ENCODE measurements at regions not wholly inside any gene's neighbourhood (a gene's known extent, or its start where the extent isn't known, plus 50 kb on each side); places are given as distances from the start of the nearest gene placed in this dataset.

DNA sequence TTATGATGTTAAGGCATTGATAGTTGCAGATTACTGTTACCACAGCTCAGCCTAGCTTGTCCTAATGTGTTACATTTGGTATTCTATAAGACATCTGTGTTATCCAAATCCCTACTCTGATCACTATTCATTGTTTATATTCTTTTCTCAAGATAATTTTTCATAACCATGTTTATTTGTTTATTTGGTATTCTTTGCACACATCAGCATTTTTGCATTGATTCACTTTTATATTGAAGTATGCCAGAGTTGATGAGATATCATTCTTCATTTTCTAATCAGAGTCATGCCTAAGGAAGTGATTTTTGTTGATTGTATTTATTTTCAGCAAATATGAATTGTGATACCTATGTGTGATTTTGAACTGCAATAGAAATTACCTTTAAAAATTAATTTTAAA, 61.2 kb upstream of the PDHA2 start:
- H2BK5ac ChIP-seq (ENCODE audit: low read depth, low read length) = no peak overlapping the region
- H2AFZ ChIP-seq (ENCODE audit: low read length) = no peak overlapping the region
- no peak overlapping the region for H2BK120ac ChIP-seq (replicated peaks; ENCODE audit: low read depth, low read length)
- no peak for DNase-seq (ENCODE audit: low read depth in 1 of 2, low spot score in 2 of 2)
- no peak overlapping the region for H3K9ac ChIP-seq (replicated peaks in 1 of 4; ENCODE audit: extremely low read depth in 1 of 4, low read depth in 3 of 4, low read length in 3 of 4)
- CTCF ChIA-PET (ENCODE audit: partially characterized antibody) = no interaction called here
- H3K27ac ChIP-seq (ENCODE audit: low read depth, low read length) = no peak overlapping the region
- H4K91ac ChIP-seq (replicated peaks; ENCODE audit: insufficient read length, low read length) = no peak overlapping the region
- no peak overlapping the region for H2BK20ac ChIP-seq (ENCODE audit: low read length)
- POLR2A ChIA-PET (ENCODE audit: partially characterized antibody) = no interaction called here
- H3K4me3 ChIP-seq (ENCODE audit: extremely low read depth in 1 of 4, insufficient read depth in 2 of 4, low read depth in 3 of 4, low read length in 4 of 4) = no peak overlapping the region
- no peak overlapping the region for H3K18ac ChIP-seq (ENCODE audit: extremely low read depth, low read length)
- H4K8ac ChIP-seq (ENCODE audit: extremely low read depth, insufficient read depth, low read length) = no peak overlapping the region
- no peak overlapping the region for H3K14ac ChIP-seq (ENCODE audit: insufficient read length)
- no peak overlapping the region for H2BK15ac ChIP-seq (ENCODE audit: low read length)
- H3K23me2 ChIP-seq (ENCODE audit: low read depth, low read length) = no peaks in the 10 kb centered on the region
- H3K4me1 ChIP-seq (replicated peaks in 1 of 4; ENCODE audit: control insufficient read depth in 3 of 4, insufficient read depth in 4 of 4, low read length in 3 of 4) = no peaks in the 10 kb centered on the region
- FAIRE-seq = no peak
- H3K79me1 ChIP-seq (ENCODE audit: low read depth, low read length) = no peaks in the 10 kb centered on the region
- H4K5ac ChIP-seq (ENCODE audit: insufficient read length, low read depth, low read length) = no peak overlapping the region
- H3K4me2 ChIP-seq (ENCODE audit: insufficient read depth in 1 of 2, low read depth in 2 of 2, low read length in 2 of 2) = no peak overlapping the region
- peaks cover 0 to 2% (median 0%) of the 10 kb centered on the region in 4 experiments; a peak in 1 of 7 replicates for H3K27me3 ChIP-seq (replicated peaks in 1 of 4; ENCODE audit: control insufficient read depth in 3 of 4, extremely low read depth in 1 of 4, insufficient read depth in 3 of 4, low read length in 3 of 4)
- no peak overlapping the region for H3K23ac ChIP-seq (ENCODE audit: insufficient read length)
- H2AK5ac ChIP-seq (ENCODE audit: low read depth, low read length) = no peak overlapping the region
- no peaks in the 10 kb centered on the region for H4K20me1 ChIP-seq (replicated peaks in 1 of 2; ENCODE audit: control insufficient read depth in 1 of 2, insufficient read depth in 2 of 2, low read length in 2 of 2)
- no peaks in the 10 kb centered on the region for H3K79me2 ChIP-seq (ENCODE audit: control insufficient read depth in 1 of 2, insufficient read depth in 2 of 2, low read length in 2 of 2)
- no peaks in the 10 kb centered on the region for H3K9me3 ChIP-seq (ENCODE audit: insufficient read depth in 2 of 2, low read depth in 1 of 2, low read length in 1 of 2)
- H2BK12ac ChIP-seq (ENCODE audit: low read depth, low read length) = no peak overlapping the region
- H3K56ac ChIP-seq (replicated peaks; ENCODE audit: insufficient read length, low read depth, low read length) = no peak overlapping the region
- no peak overlapping the region for H3K4ac ChIP-seq (replicated peaks; ENCODE audit: insufficient read length, low read depth, low read length)
- no peaks in the 10 kb centered on the region for H3K36me3 ChIP-seq (ENCODE audit: control insufficient read depth in 2 of 4, insufficient read depth in 4 of 4, low read length in 3 of 4)
- TF ChIP-seq EZH2 (IDR thresholded peaks at IDR 0.05; ENCODE audit: low read depth, low read length, severe bottlenecking) (no peak), EGR1 (IDR thresholded peaks at IDR 0.05; ENCODE audit: borderline replicate concordance, low read depth, low read length) (no peak), RXRA (IDR thresholded peaks at IDR 0.05; ENCODE audit: insufficient read depth, low read depth, low read length) (no peak), KDM5A (IDR thresholded peaks at IDR 0.05; ENCODE audit: low read length) (no peak), RNF2 (IDR thresholded peaks at IDR 0.05; ENCODE audit: borderline replicate concordance, low read depth, low read length, missing control alignments, poor library complexity, severe bottlenecking) (no peak), RAD21 (IDR thresholded peaks at IDR 0.05 in 1 of 2, conservative IDR thresholded peaks at IDR 0.05 in 1 of 2; ENCODE audit: low read depth in 2 of 2, low read length in 2 of 2) (no peak), TCF12 (IDR thresholded peaks at IDR 0.05; ENCODE audit: low read depth, low read length) (no peak), YY1 (IDR thresholded peaks at IDR 0.05; ENCODE audit: low read depth, low read length) (no peak), RBBP5 (IDR thresholded peaks at IDR 0.05; ENCODE audit: borderline replicate concordance, low read depth, low read length) (no peak)
- TF ChIP-seq, protein P1, sequence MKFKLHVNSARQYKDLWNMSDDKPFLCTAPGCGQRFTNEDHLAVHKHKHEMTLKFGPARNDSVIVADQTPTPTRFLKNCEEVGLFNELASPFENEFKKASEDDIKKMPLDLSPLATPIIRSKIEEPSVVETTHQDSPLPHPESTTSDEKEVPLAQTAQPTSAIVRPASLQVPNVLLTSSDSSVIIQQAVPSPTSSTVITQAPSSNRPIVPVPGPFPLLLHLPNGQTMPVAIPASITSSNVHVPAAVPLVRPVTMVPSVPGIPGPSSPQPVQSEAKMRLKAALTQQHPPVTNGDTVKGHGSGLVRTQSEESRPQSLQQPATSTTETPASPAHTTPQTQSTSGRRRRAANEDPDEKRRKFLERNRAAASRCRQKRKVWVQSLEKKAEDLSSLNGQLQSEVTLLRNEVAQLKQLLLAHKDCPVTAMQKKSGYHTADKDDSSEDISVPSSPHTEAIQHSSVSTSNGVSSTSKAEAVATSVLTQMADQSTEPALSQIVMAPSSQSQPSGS (IDR thresholded peaks at IDR 0.05; ENCODE audit: low read length) = no peak
- TF ChIP-seq, protein P2, sequence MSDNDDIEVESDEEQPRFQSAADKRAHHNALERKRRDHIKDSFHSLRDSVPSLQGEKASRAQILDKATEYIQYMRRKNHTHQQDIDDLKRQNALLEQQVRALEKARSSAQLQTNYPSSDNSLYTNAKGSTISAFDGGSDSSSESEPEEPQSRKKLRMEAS (IDR thresholded peaks at IDR 0.05) = no peak
- TF ChIP-seq, protein P3, sequence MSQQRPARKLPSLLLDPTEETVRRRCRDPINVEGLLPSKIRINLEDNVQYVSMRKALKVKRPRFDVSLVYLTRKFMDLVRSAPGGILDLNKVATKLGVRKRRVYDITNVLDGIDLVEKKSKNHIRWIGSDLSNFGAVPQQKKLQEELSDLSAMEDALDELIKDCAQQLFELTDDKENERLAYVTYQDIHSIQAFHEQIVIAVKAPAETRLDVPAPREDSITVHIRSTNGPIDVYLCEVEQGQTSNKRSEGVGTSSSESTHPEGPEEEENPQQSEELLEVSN (IDR thresholded peaks at IDR 0.05) = no peak
